K562 (cell line): ENCODE measurements at regions not wholly inside any gene's neighbourhood (a gene's known extent, or its start where the extent isn't known, plus 50 kb on each side); places are given as distances from the start of the nearest gene placed in this dataset.

Experiments
- ATAC-seq: fragments of 200-7000 bp; cut with Tn5 transposase; 3 replicates; pipeline ENCODE4 v1.9.1; 2020; ENCODE audit warnings: moderate library complexity
- BruUV-seq: library from RNA; stranded (reverse); fragments of 400-500 nt; replicated peaks from 2 replicates; lab custom pipeline; 2021; lab: Mats Ljungman, UMichigan
- CTCF ChIA-PET: fragments of 300-600 bp; formaldehyde crosslinking; extraction: SDS; loops from one replicate; lab custom pipeline; 2021; ENCODE audit warnings: low intra/inter-chr PET ratio; lab: Yijun Ruan, JAX
- POLR2A ChIA-PET: fragments of 300-600, 350-650 bp; sonication (Branson Sonifier 250); formaldehyde crosslinking; extraction: SDS; loops from one replicate; lab custom pipeline; 2021; ENCODE audit warnings: antibody characterized with exemption, inconsistent platforms; lab: Yijun Ruan, JAX
- DNase-seq, 4 experiments: peaks; one replicate each; pipeline versions ENCODE4 v3.0.0 to v3.0.0-alpha.2; 2011 to 2018; ENCODE audit warnings: low spot score in 3 of 4, mixed read lengths in 3 of 4; ENCODE audit errors: extremely low read depth in 1 of 4
- FAIRE-seq: peaks from 2 replicates; lab custom pipeline; 2011; peaks lifted over from hg19 to GRCh38; lab: Jason Lieb, UNC
- H2AFZ ChIP-seq: 2 replicates; pipeline ENCODE4 v1.6.0; 2011; ENCODE audit warnings: low read depth, low read length, control low read depth, inconsistent platforms
- H3K27ac ChIP-seq: fragments of 200-600 bp; 3 replicates; pipeline ENCODE4 v1.8.0; 2011; ENCODE audit warnings: low read depth, mild to moderate bottlenecking, control low read depth, inconsistent platforms, low read length, moderate library complexity, mixed read lengths; ENCODE audit errors: extremely low read depth
- H3K27me3 ChIP-seq, 2 experiments: fragments of 300-600 bp in 1 of 2; 2 replicates in 1 of 2; 3 replicates in 1 of 2; pipeline versions ENCODE4 v1.6.0 to v1.8.0; 2011; ENCODE audit warnings: inconsistent platforms in 2 of 2, low read length in 2 of 2, mild to moderate bottlenecking in 1 of 2, mixed read lengths in 1 of 2, moderate library complexity in 1 of 2; ENCODE audit not compliant: control insufficient read depth in 2 of 2, insufficient read depth in 2 of 2
- H3K36me3 ChIP-seq: fragments of 300-600 bp; 3 replicates; pipeline ENCODE4 v1.8.0; 2011; ENCODE audit warnings: mild to moderate bottlenecking, low read length, inconsistent platforms; ENCODE audit not compliant: control insufficient read depth, insufficient read depth
- H3K4me1 ChIP-seq, 2 experiments: fragments of 200-600 bp in 1 of 2; replicated peaks in 1 of 2; 2 replicates in 1 of 2; 3 replicates in 1 of 2; pipeline versions ENCODE4 v1.5.1 to v1.8.0; 2011; ENCODE audit warnings: inconsistent platforms in 2 of 2, low read length in 2 of 2, mild to moderate bottlenecking in 1 of 2, mixed read lengths in 1 of 2, moderate library complexity in 1 of 2; ENCODE audit not compliant: control insufficient read depth in 2 of 2, insufficient read depth in 2 of 2
- H3K4me2 ChIP-seq: 2 replicates; pipeline ENCODE4 v1.6.1; 2011; ENCODE audit warnings: low read length, control low read depth, inconsistent platforms, mixed read lengths; ENCODE audit not compliant: insufficient read depth
- H3K4me3 ChIP-seq: fragments of 200-600 bp; sonication (generic), shearing (Covaris generic); 2 replicates; pipeline ENCODE4 v1.5.1; 2016; ENCODE audit warnings: control low read depth, inconsistent platforms
- H3K79me2 ChIP-seq: fragments of 200-600 bp; 3 replicates; pipeline ENCODE4 v1.8.0; 2011; ENCODE audit warnings: low read length, inconsistent platforms; ENCODE audit not compliant: control insufficient read depth, insufficient read depth
- H3K9ac ChIP-seq, 2 experiments: 2 replicates each; pipeline versions ENCODE4 v1.6.0 to v1.6.1; 2011; ENCODE audit warnings: low read depth in 2 of 2, low read length in 2 of 2, control low read depth in 1 of 2, inconsistent platforms in 1 of 2, mild to moderate bottlenecking in 1 of 2, mixed read lengths in 1 of 2; ENCODE audit not compliant: insufficient read depth in 1 of 2
- H3K9me1 ChIP-seq: one replicate; pipeline ENCODE4 v1.6.0; 2011; ENCODE audit warnings: inconsistent platforms, mild to moderate bottlenecking, low read length, moderate library complexity; ENCODE audit not compliant: control insufficient read depth, insufficient read depth
- H3K9me3 ChIP-seq: replicated peaks from 2 replicates; pipeline ENCODE4 v1.5.1; 2011; ENCODE audit warnings: low read depth, low read length, inconsistent platforms; ENCODE audit not compliant: control insufficient read depth, insufficient read depth
- H4K20me1 ChIP-seq: replicated peaks from 2 replicates; pipeline ENCODE4 v1.6.1; 2011; ENCODE audit warnings: low read length, inconsistent platforms, mixed read lengths; ENCODE audit not compliant: control insufficient read depth, insufficient read depth
- ASH1L ChIP-seq: fragments of 450-650 bp; IDR thresholded peaks from 2 replicates; pipeline ENCODE4 v1.6.1; 2018; ENCODE audit warnings: borderline replicate concordance, mild to moderate bottlenecking, low read depth; ENCODE audit not compliant: partially characterized antibody
- DDX20 ChIP-seq: fragments of 450-650 bp; IDR thresholded peaks from 2 replicates; pipeline ENCODE4 v1.6.1; 2016; ENCODE audit warnings: missing genetic modification characterization, low read depth, mild to moderate bottlenecking, missing compliant biosample characterization, moderate library complexity
- NONO ChIP-seq, 2 experiments: fragments of 200-400 bp in 1 of 2; fragments of 450-650 bp in 1 of 2; formaldehyde crosslinking in 1 of 2; IDR thresholded peaks; 2 replicates each; pipeline ENCODE4 v1.6.1; 2017; ENCODE audit warnings: low read depth in 2 of 2, mild to moderate bottlenecking in 2 of 2, moderate library complexity in 2 of 2, low read length in 1 of 2
- NR2F6 ChIP-seq: fragments of 450-650 bp; formaldehyde crosslinking; IDR thresholded peaks from 2 replicates; pipeline ENCODE4 v1.4.0; 2020; ENCODE audit warnings: mild to moderate bottlenecking
- SMAD4 ChIP-seq: fragments of 250-450 bp; sonication (Bioruptor Pico); conservative IDR thresholded peaks from 2 replicates; pipeline ENCODE4 v1.8.0; 2021; ENCODE audit warnings: inconsistent platforms, mild to moderate bottlenecking, moderate library complexity
- SRSF3 ChIP-seq: fragments of 200-400 bp; formaldehyde crosslinking; IDR thresholded peaks from 2 replicates; pipeline ENCODE4 v1.6.1; 2016; ENCODE audit warnings: mild to moderate bottlenecking, low read length, moderate library complexity; ENCODE audit not compliant: insufficient read depth
- TCF7L2 ChIP-seq: fragments of 150-350 bp; IDR thresholded peaks from 2 replicates; pipeline ENCODE4 v1.6.1; 2016; ENCODE audit warnings: low read depth, mild to moderate bottlenecking, low read length, moderate library complexity
- TSC22D4 ChIP-seq: fragments of 450-650 bp; IDR thresholded peaks from 2 replicates; pipeline ENCODE4 v1.6.1; 2016; ENCODE audit warnings: missing genetic modification characterization, missing biosample characterization, control low read depth
- XRCC3 ChIP-seq: fragments of 450-650 bp; IDR thresholded peaks from 2 replicates; pipeline ENCODE4 v1.6.1; 2017; ENCODE audit warnings: mild to moderate bottlenecking, moderate library complexity
- ZNF165 ChIP-seq: fragments of 250-450 bp; sonication (Bioruptor Pico); IDR thresholded peaks from 2 replicates; pipeline ENCODE4 v1.4.0; 2020; ENCODE audit warnings: borderline replicate concordance
- WGBS: fragments of 100-300 bp; shearing (Covaris generic); methylation state at CpG from one replicate; pipeline ENCODE4 v1.1.6; 2016; ENCODE audit warnings: low coverage, mixed read lengths; ENCODE audit not compliant: insufficient coverage; ENCODE audit errors: missing lambda C conversion rate; 5-methylcytosine and 5-hydroxymethylcytosine counted together
- in situ Hi-C: fragments of 300-500 bp; cut with MboI; formaldehyde crosslinking; loops from 4 replicates; pipeline ENCODE4 v1.15.0; 2018; ENCODE audit warnings: inconsistent platforms, mixed read lengths
- intact Hi-C: fragments of 100-400 bp; cut with micrococcal nuclease; formaldehyde crosslinking; loops from 2 replicates; pipeline ENCODE4 v1.14.2; 2022
- TF ChIP-seq, protein P1 (sequence below): fragments of 250-450 bp; sonication (Bioruptor Pico); IDR thresholded peaks from 2 replicates; pipeline ENCODE4 v1.5.0; 2021
- TF ChIP-seq, protein P2 (sequence below): fragments of 200-800 bp; sonication (Bioruptor generic); IDR thresholded peaks from 2 replicates; pipeline ENCODE4 v1.6.1; 2017; ENCODE audit warnings: missing genetic modification characterization, missing compliant biosample characterization

- H4K20me1 ChIP-seq = no peaks in the 10 kb centered on the region; the same call in 1 of the 2 replicates
- H2AFZ ChIP-seq = no peak overlapping the region
- H3K4me1 ChIP-seq = no peaks in the 10 kb centered on the region
- no peak for ATAC-seq
- H3K27ac ChIP-seq = no peak overlapping the region
- no peaks in the 10 kb centered on the region for H3K79me2 ChIP-seq
- no peaks in the 10 kb centered on the region for H3K9me3 ChIP-seq
- H3K9ac ChIP-seq = no peak overlapping the region
- intact Hi-C loops (no loop called here), in situ Hi-C loops (no loop called here)
- H3K9me1 ChIP-seq = no peaks in the 10 kb centered on the region
- H3K36me3 ChIP-seq = no peaks in the 10 kb centered on the region
- BruUV-seq = no TSS peak
- peaks cover 15 to 73% of the 10 kb centered on the region in 2 experiments; a peak in 4 of 5 replicates for H3K27me3 ChIP-seq
- no peak for FAIRE-seq
- ChIA-PET POLR2A (no interaction called here), CTCF (no interaction called here)
- DNase-seq = no peak
- H3K4me2 ChIP-seq = no peak overlapping the region
- WGBS = 6% methylated on average over 9 of the region's 9 CpGs
- TF ChIP-seq ZNF165 = no peak
- TF ChIP-seq TSC22D4 (tag) = no peak
- no peak for TF ChIP-seq DDX20
- TF ChIP-seq NR2F6 (CRISPR knock-in tag) = no peak
- TF ChIP-seq, protein P1, sequence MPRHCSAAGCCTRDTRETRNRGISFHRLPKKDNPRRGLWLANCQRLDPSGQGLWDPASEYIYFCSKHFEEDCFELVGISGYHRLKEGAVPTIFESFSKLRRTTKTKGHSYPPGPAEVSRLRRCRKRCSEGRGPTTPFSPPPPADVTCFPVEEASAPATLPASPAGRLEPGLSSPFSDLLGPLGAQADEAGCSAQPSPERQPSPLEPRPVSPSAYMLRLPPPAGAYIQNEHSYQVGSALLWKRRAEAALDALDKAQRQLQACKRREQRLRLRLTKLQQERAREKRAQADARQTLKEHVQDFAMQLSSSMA (CRISPR knock-in tag) = no peak
- TF ChIP-seq NONO (IDR thresholded peaks at IDR 0.05; ENCODE audit: low read depth in 2 of 2, low read length in 1 of 2) = no peak
- TF ChIP-seq XRCC3 = no peak
- TF ChIP-seq, protein P2, sequence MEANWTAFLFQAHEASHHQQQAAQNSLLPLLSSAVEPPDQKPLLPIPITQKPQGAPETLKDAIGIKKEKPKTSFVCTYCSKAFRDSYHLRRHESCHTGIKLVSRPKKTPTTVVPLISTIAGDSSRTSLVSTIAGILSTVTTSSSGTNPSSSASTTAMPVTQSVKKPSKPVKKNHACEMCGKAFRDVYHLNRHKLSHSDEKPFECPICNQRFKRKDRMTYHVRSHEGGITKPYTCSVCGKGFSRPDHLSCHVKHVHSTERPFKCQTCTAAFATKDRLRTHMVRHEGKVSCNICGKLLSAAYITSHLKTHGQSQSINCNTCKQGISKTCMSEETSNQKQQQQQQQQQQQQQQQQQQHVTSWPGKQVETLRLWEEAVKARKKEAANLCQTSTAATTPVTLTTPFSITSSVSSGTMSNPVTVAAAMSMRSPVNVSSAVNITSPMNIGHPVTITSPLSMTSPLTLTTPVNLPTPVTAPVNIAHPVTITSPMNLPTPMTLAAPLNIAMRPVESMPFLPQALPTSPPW (CRISPR knock-in tag) = no peak
- no peak for TF ChIP-seq ASH1L
- TF ChIP-seq TCF7L2 = no peak
- no peak for TF ChIP-seq SMAD4 (CRISPR knock-in tag)
- TF ChIP-seq SRSF3 = no peak
- H3K4me3 ChIP-seq = no peak overlapping the region
These were observed 83.4 kb upstream of the SNTG2 start for GRCh38 chr2:867296-867695.
